Activated CD8-positive, alpha-beta memory T cell treated with anti-CD3 and anti-CD28 coated beads, Interleukin-2, amount 10 ng/mL, durations not matched to agents 7 days and 5 days (primary cell): ENCODE measurements at regions not wholly inside any gene's neighbourhood (a gene's known extent, or its start where the extent isn't known, plus 50 kb on each side); places are given as distances from the start of the nearest gene placed in this dataset.
"Not testable (repeated sequence)": the region's sequence is repeated elsewhere in the genome, so short reads cannot be mapped to it uniquely, and the experiment has no call there.

Experiments
- ATAC-seq: fragments of 150-1000 bp; cut with Tn5 transposase; one replicate; pipeline ENCODE4 v1.10.0; 2021; ENCODE audit warnings: moderate library complexity
- CTCF ChIA-PET: fragments of 350-600 bp; sonication (Branson Sonifier 250); formaldehyde crosslinking; loops from one replicate; lab custom pipeline; 2021; ENCODE audit warnings: antibody characterized with exemption; lab: Charles Lee
- DNase-seq: peaks from one replicate; pipeline ENCODE4 v3.0.0-alpha.2; 2020
- H3K27ac Mint-ChIP-seq: one replicate; pipeline ENCODE4 v1.8.0; 2021; ENCODE audit warnings: mild to moderate bottlenecking, mixed read lengths
- H3K27me3 Mint-ChIP-seq: one replicate; pipeline ENCODE4 v1.8.0; 2021; ENCODE audit warnings: mixed read lengths
- H3K36me3 Mint-ChIP-seq: one replicate; pipeline ENCODE4 v1.8.0; 2021; ENCODE audit warnings: mild to moderate bottlenecking, mixed read lengths
- H3K4me1 Mint-ChIP-seq: one replicate; pipeline ENCODE4 v1.8.0; 2021; ENCODE audit warnings: mixed read lengths
- H3K4me3 Mint-ChIP-seq: one replicate; pipeline ENCODE4 v1.8.0; 2021; ENCODE audit warnings: mild to moderate bottlenecking, moderate library complexity, mixed read lengths
- H3K9me3 Mint-ChIP-seq: one replicate; pipeline ENCODE4 v1.8.0; 2022; ENCODE audit warnings: low read depth, mixed read lengths

- CTCF ChIA-PET, result not testable (repeated sequence)
Observed at GRCh38 chr3:48068320-48068719, 52.1 kb upstream of the MAP4 start.

GRCh38 chr3:48067271-48067670 is 51.1 kb upstream of the MAP4 start:
- peaks cover 20% of the 10 kb centered on the region for H3K4me1 Mint-ChIP-seq
- ATAC-seq (no peak), DNase-seq (no peak)
- no peaks in the 10 kb centered on the region for H3K27me3 Mint-ChIP-seq
- no peak overlapping the region for H3K27ac Mint-ChIP-seq
- H3K4me3 Mint-ChIP-seq, result no peak overlapping the region
- H3K9me3 Mint-ChIP-seq, result no peaks in the 10 kb centered on the region
- CTCF ChIA-PET, result interaction anchor here (0.7 kb wide), 1 partner anchor 307 kb away, joined by 3 read pairs; no protein-coding TSS in a partner anchor
- peaks cover 19% of the 10 kb centered on the region for H3K36me3 Mint-ChIP-seq

More at GRCh38 chr3:48068320-48068719, 52.1 kb upstream of the MAP4 start:
- Mint-ChIP-seq H3K4me1 (peaks cover 20% of the 10 kb centered on the region), H3K36me3 (peaks cover 14% of the 10 kb centered on the region)
- H3K27ac Mint-ChIP-seq, DNase-seq, ATAC-seq, H3K27me3 Mint-ChIP-seq, H3K9me3 Mint-ChIP-seq, H3K4me3 Mint-ChIP-seq: not testable (repeated sequence)
